Panc1 (cell line): ENCODE measurements at regions not wholly inside any gene's neighbourhood (a gene's known extent, or its start where the extent isn't known, plus 50 kb on each side); places are given as distances from the start of the nearest gene placed in this dataset.

Source experiments
- ATAC-seq: fragments of 200-7000 bp; cut with Tn5 transposase; 2 replicates; pipeline ENCODE4 v1.9.1; 2020; ENCODE audit warnings: mild to moderate bottlenecking, moderate library complexity
- BruUV-seq: library from RNA; stranded (reverse); fragments of 400-500 nt; replicated peaks from 2 replicates; lab custom pipeline; 2021; lab: Mats Ljungman, UMichigan
- CTCF ChIA-PET: fragments of 300-600 bp; sonication (Branson Sonifier 250); formaldehyde crosslinking; loops from one replicate; lab custom pipeline; 2022; ENCODE audit warnings: antibody characterized with exemption; lab: Charles Lee
- POLR2A ChIA-PET: fragments of 300-600 bp; sonication (Branson Sonifier 250); formaldehyde crosslinking; loops from one replicate; lab custom pipeline; 2022; ENCODE audit warnings: antibody characterized with exemption; lab: Charles Lee
- DNase-seq: peaks from one replicate; pipeline ENCODE4 v3.0.0-alpha.2; 2010; ENCODE audit warnings: low read depth, low spot score
- H3K27ac ChIP-seq: 2 replicates; pipeline ENCODE4 v1.5.1; 2011; ENCODE audit warnings: mild to moderate bottlenecking, low read length, inconsistent platforms
- H3K27me3 ChIP-seq: fragments of 200-500 bp; sonication (Bioruptor generic); 2 replicates; pipeline ENCODE4 v1.6.0; 2014; ENCODE audit warnings: low read length, inconsistent platforms; ENCODE audit not compliant: control insufficient read depth, insufficient read depth
- H3K36me3 ChIP-seq: fragments of 200-500 bp; sonication (Bioruptor generic); 2 replicates; pipeline ENCODE4 v1.5.1; 2014; ENCODE audit warnings: inconsistent platforms, mild to moderate bottlenecking, low read length, moderate library complexity; ENCODE audit not compliant: control insufficient read depth, insufficient read depth
- H3K4me1 ChIP-seq: 2 replicates; pipeline ENCODE4 v1.5.1; 2011; ENCODE audit warnings: inconsistent platforms, mild to moderate bottlenecking, low read length, moderate library complexity; ENCODE audit not compliant: control insufficient read depth, insufficient read depth
- H3K4me3 ChIP-seq, 2 experiments: 2 replicates each; pipeline ENCODE4 v1.5.1; 2011 to 2012; ENCODE audit warnings: low read depth in 2 of 2, low read length in 2 of 2, mild to moderate bottlenecking in 2 of 2, inconsistent platforms in 1 of 2, moderate library complexity in 1 of 2
- H3K9me3 ChIP-seq: fragments of 200-500 bp; sonication (Bioruptor generic); 2 replicates; pipeline ENCODE4 v1.5.1; 2014; ENCODE audit warnings: low read depth, mild to moderate bottlenecking, inconsistent platforms, low read length, moderate library complexity; ENCODE audit not compliant: control insufficient read depth, insufficient read depth
- CTCF ChIP-seq: fragments of 450-650 bp; IDR thresholded peaks from 2 replicates; pipeline ENCODE4 v1.5.1; 2017; ENCODE audit warnings: mild to moderate bottlenecking
- POLR2AphosphoS5 ChIP-seq: IDR thresholded peaks from 2 replicates; pipeline ENCODE4 v1.6.1; 2012; ENCODE audit warnings: mild to moderate bottlenecking, low read depth, low read length, moderate library complexity
- SIN3A ChIP-seq: IDR thresholded peaks from 2 replicates; pipeline ENCODE4 v1.6.1; 2012; ENCODE audit warnings: low read depth, mild to moderate bottlenecking, low read length, moderate library complexity, borderline replicate concordance; ENCODE audit not compliant: insufficient read depth
- TCF7L2 ChIP-seq: IDR thresholded peaks from 2 replicates; pipeline ENCODE4 v1.6.1; 2011; ENCODE audit warnings: mild to moderate bottlenecking, low read depth, low read length, inconsistent platforms
- in situ Hi-C: cut with HindIII; loops from 2 replicates; pipeline ENCODE4 v1.10.0; 2016; ENCODE audit warnings: low sequenced_read_pairs, low pct_unique_long_range_greater_than_20kb
- intact Hi-C: fragments of 100-400 bp; cut with micrococcal nuclease; formaldehyde crosslinking; loops from one replicate; pipeline ENCODE4 v1.10.0; 2022; ENCODE audit not compliant: unreplicated experiment
- TF ChIP-seq, protein P1 (sequence below), 2 experiments: IDR thresholded peaks; 2 replicates each; pipeline ENCODE4 v1.6.1; 2011 to 2012; ENCODE audit warnings: low read depth in 2 of 2, control low read depth in 1 of 2, low read length in 1 of 2, mild to moderate bottlenecking in 1 of 2, moderate library complexity in 1 of 2; ENCODE audit not compliant: insufficient read depth in 1 of 2

- POLR2A ChIA-PET = no interaction called here
- no peaks in the 10 kb centered on the region for H3K9me3 ChIP-seq
- DNase-seq (no peak), ATAC-seq (no peak)
- BruUV-seq = no TSS peak
- H3K4me1 ChIP-seq = peaks cover 12% of the 10 kb centered on the region; the same call in 1 of the 2 replicates
- H3K27ac ChIP-seq = no peak overlapping the region
- H3K36me3 ChIP-seq = no peaks in the 10 kb centered on the region
- TF ChIP-seq SIN3A (no peak), POLR2AphosphoS5 (no peak), CTCF (no peak), TCF7L2 (no peak)
- TF ChIP-seq, protein P1, sequence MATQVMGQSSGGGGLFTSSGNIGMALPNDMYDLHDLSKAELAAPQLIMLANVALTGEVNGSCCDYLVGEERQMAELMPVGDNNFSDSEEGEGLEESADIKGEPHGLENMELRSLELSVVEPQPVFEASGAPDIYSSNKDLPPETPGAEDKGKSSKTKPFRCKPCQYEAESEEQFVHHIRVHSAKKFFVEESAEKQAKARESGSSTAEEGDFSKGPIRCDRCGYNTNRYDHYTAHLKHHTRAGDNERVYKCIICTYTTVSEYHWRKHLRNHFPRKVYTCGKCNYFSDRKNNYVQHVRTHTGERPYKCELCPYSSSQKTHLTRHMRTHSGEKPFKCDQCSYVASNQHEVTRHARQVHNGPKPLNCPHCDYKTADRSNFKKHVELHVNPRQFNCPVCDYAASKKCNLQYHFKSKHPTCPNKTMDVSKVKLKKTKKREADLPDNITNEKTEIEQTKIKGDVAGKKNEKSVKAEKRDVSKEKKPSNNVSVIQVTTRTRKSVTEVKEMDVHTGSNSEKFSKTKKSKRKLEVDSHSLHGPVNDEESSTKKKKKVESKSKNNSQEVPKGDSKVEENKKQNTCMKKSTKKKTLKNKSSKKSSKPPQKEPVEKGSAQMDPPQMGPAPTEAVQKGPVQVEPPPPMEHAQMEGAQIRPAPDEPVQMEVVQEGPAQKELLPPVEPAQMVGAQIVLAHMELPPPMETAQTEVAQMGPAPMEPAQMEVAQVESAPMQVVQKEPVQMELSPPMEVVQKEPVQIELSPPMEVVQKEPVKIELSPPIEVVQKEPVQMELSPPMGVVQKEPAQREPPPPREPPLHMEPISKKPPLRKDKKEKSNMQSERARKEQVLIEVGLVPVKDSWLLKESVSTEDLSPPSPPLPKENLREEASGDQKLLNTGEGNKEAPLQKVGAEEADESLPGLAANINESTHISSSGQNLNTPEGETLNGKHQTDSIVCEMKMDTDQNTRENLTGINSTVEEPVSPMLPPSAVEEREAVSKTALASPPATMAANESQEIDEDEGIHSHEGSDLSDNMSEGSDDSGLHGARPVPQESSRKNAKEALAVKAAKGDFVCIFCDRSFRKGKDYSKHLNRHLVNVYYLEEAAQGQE (IDR thresholded peaks at IDR 0.05; ENCODE audit: insufficient read depth in 1 of 2, low read depth in 2 of 2, low read length in 1 of 2) = no peak
- no peak overlapping the region for H3K4me3 ChIP-seq
- H3K27me3 ChIP-seq = no peaks in the 10 kb centered on the region
- CTCF ChIA-PET = no interaction called here
- intact Hi-C loops = no loop called here
- in situ Hi-C loops = no loop called here
These were observed 165.7 kb downstream of the OR13H1 start for GRCh38 chrX:131709553-131709952.

DNA sequence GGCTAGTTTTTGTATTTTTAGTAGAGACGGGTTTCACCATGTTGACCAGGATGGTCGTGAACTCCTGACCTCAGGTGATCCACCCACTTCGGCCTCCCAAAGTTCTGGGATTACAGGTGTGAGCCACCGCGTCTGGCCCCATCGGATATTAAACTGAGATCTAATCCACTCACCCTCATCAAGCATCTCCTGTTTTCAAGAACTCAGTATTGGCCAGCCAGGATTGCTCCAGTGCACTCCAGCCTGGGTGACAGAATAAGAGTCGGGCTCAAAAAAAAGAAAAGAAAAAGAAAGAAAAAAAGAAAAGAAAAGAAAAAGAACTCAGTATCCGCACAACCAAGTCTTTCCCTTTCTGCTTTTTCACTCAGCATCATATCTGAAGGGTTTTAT, 167.6 kb downstream of the OR13H1 start:
- peak overlapping the region; percentile 81 for H3K27ac ChIP-seq
- H3K36me3 ChIP-seq = no peaks in the 10 kb centered on the region
- intact Hi-C loops (loop anchor here (1.0 to 2.0 kb wide), 2 partner anchors 17 to 36 kb away; no protein-coding TSS in a partner anchor), in situ Hi-C loops (no loop called here)
- ChIA-PET CTCF (interaction anchor here (0.5 kb wide), 1 partner anchor 143 kb away, joined by 3 read pairs; no protein-coding TSS in a partner anchor), POLR2A (no interaction called here)
- no peaks in the 10 kb centered on the region for H3K9me3 ChIP-seq
- no TSS peak for BruUV-seq
- ATAC-seq (peak; percentile 59), DNase-seq (no peak)
- H3K27me3 ChIP-seq = no peaks in the 10 kb centered on the region
- H3K4me3 ChIP-seq = peak overlapping the region; percentile 38 to 64
- 0 out of 2 replicates have a peak, but pooled peaks cover 7% of the 10 kb centered on the region for H3K4me1 ChIP-seq
- no peak for TF ChIP-seq POLR2AphosphoS5
- no peak for TF ChIP-seq SIN3A
- TF ChIP-seq CTCF = no peak
- TF ChIP-seq, protein P1 (IDR thresholded peaks at IDR 0.05; ENCODE audit: insufficient read depth in 1 of 2, low read depth in 2 of 2, low read length in 1 of 2) = no peak
- no peak for TF ChIP-seq TCF7L2
